GM19025 (cell line): ENCODE measurements at regions not wholly inside any gene's neighbourhood (a gene's known extent, or its start where the extent isn't known, plus 50 kb on each side); places are given as distances from the start of the nearest gene placed in this dataset.

Source experiments
- ATAC-seq: cut with Tn5 transposase; IDR thresholded peaks from one replicate; pipeline ENCODE4 v1.9.1; 2021; ENCODE audit warnings: mild to moderate bottlenecking, low read depth, moderate library complexity; ENCODE audit not compliant: unreplicated experiment

DNA sequence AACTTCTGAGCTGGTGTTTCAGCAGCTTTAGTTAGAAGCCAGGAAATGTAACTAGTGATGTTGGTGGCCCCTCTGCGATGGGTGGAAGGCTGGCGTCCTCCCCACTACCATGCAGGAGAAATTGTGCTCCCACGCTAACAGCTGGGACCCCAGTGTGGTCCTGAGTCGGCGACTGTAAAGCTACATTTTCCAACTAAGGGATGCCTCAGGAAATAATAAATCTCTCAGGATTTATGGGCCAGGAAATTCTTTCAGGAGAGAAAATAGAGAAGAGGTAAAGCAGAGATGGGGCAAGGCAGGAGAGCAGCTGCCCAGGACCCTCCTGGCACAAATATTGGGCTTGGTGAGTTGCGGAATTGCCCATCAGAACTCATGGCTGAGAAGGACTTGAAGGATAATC is 186.9 kb downstream of the OPA1 start:
- ATAC-seq: no peak

GRCh38 chr3:193780397-193780796 is 187.4 kb downstream of the OPA1 start:
- ATAC-seq: no peak

- no peak for ATAC-seq
These were observed 187.9 kb downstream of the OPA1 start for GRCh38 chr3:193780810-193781478.

DNA sequence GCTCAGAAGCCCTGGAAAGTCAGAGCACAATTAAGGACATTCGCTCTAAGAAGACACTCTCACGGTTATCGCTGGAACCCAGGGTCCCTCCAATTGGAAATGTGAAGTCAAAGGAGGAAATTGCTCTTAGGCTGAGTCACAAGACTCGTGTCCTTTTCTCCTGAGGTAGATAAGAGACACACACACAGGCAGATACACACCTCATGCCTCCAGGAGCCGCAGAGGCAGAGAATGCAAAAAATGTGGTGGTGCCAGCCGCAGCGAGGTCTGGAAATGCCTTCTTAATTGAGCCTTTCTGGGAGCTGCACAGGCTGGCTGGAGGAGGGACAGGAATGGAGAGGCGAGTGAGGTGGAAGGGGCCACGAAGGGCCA is 189.3 kb downstream of the OPA1 start:
- no peak for ATAC-seq

DNA sequence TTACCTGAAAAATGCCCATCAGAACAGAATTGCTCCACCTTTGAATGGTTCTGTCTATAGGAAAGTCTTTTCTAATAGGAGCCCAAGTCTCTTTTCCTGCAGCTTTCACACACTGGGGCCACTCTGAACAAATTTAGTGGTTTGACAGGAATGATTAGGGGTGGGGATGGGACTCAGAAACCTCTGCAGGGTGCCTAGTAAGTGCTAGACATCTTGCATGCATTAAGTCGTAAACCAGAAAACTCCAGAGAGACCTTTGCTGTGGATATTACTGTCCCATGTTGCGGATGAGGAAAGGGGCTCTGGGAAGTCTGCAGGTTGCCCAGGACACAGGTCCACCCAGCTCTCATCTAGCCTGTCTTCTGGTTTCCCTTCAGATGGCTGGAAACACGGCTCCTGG is 189.7 kb downstream of the OPA1 start:
- ATAC-seq: no peak

DNA sequence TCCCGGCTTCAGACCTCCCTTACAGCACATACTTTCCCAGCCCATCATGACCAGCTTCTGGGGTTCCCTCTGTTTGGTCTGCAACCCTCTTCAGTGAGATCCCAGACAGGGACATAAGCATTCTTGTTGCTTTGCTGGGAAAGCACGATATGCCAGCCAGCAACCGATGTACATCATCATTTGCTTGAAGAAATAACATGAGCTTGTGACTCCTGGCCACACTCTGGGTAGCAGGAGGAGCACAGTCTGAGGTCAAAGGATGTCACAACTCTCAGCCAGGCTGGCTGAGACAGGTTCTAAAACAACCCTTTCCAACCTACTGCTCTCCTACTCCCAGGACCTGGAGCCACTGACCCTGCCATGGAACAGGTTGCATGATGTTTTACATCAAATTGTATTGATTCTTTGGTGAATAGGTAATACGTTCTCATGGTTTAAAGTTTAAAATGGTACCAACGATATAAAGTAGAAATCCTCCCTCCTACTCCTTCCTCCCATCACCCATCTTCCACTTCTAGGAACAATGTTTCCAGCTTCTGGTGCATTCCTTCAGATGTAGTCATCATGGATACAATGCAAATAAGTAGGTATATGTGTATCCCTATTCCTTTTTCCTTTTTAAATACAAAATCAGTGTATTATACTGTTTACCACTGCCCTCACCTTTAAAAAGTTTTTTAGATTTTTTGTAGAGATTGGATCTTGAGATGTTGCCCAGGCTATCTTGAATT is 190.3 kb downstream of the OPA1 start:
- no peak for ATAC-seq

- ATAC-seq: no peak
These were observed 191.8 kb downstream of the OPA1 start for GRCh38 chr3:193784822-193785221.

GRCh38 chr3:193787496-193787870 is 194.5 kb downstream of the OPA1 start:
- ATAC-seq: no peak

- ATAC-seq: no peak
These were observed 195.4 kb downstream of the OPA1 start for GRCh38 chr3:193788189-193788991.

- ATAC-seq: no peak
These were observed 196.4 kb downstream of the OPA1 start for GRCh38 chr3:193789455-193789854.

DNA sequence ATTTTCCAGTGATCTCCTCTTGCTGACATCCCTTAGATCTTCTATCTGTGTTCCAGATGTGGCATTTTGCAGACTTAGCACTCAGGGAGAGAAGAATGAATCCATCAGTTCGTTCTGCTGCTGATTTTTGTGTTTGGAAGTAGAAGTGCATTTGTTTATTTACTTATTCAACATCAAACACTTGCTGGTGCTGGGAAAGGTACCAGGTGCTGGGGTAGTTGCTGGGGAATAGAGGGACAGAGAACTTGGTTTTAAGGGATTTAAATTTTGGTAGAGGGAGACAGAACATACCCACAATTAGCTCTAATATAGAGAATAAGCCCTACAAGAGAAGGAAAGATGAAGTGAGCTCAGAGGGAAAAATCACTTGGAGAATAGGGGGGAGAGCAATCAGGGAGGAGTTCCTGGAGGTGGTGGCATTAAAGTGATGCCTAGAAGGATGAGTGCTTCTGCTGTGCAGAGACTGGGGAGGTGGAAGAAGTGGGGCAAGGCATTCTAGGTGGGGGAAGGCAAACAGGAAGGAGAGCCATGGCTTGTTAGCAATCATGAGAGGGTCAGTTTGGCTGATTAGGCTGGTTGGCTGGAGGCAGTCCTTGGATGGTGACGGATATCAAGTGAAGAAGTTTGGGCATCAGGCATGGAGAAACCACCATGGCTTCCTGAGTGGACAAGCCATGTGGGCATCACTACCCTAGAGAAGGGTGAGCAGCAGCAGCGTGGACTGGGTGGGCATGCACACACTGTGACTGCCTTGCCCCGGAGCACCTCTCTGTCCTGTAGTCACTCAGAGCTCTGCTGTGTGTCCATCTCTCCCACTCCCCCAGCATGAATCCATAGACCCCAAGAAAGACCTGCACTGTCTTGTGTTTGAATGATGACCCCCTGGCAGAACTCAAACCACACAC is 197.3 kb downstream of the OPA1 start:
- no peak for ATAC-seq

DNA sequence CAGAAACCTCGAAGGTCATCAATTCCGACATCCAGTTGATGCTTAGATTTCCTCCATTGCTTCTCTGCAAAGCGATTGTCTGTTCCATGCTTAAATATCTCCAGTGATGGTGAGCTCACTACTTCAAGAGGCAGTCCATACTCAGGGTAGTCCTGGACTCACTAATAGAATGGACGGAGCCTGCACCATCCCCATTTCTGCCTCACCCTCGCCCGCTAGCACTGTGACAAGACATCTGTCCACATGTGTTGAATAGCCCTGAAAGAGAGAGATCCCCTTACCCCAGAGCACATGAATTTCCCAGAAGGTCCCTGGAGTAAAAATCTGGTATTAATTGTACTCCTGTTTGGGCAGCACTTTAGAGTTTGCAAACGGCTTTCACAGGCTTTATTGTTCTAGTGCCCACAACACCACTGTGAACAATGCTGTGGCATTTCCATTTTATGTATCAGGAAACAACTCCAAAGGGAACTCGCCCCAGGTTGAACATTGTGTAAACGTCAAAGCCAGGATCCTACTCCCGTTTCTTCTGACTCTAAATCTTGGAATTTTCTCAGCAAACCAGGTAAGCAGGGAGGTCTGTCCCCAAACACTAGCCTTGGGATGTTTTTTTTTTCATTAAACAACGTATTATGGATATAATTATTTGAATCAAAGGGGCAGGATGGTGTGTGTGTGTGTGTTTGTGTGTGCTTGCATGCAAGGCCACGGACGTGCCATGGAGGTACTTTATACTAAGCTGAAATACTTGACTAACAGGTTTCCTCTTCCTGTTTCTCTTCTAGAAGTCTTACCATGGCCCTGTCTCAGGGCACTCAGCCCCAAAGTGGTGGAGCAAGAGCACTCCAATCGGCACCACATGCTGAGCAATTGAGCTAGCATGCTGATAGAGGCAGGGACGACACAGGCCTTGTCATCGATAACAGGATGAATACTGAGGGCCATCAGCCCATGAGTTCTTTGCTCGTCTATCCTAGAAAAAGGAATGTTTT is 198.3 kb downstream of the OPA1 start:
- ATAC-seq: no peak

DNA sequence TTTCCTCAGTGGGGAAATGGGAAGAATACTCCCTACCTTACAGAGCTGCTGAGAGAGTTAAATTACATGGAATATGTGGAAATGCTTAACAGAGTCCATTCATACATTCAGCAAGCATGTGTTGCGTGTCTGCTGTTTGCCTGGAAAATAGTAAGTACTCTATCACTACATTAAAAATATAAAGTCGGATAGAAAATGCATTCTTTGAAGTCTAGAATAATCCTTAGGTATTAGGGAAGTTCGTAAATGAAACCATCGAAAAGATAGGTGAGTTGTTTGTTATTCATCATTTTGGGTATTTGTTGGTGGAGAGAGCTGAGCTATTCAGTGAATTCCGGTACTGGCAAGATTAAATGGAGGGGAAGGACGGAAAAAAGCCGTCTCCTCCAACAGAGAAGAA is 200.1 kb downstream of the OPA1 start:
- ATAC-seq: no peak

DNA sequence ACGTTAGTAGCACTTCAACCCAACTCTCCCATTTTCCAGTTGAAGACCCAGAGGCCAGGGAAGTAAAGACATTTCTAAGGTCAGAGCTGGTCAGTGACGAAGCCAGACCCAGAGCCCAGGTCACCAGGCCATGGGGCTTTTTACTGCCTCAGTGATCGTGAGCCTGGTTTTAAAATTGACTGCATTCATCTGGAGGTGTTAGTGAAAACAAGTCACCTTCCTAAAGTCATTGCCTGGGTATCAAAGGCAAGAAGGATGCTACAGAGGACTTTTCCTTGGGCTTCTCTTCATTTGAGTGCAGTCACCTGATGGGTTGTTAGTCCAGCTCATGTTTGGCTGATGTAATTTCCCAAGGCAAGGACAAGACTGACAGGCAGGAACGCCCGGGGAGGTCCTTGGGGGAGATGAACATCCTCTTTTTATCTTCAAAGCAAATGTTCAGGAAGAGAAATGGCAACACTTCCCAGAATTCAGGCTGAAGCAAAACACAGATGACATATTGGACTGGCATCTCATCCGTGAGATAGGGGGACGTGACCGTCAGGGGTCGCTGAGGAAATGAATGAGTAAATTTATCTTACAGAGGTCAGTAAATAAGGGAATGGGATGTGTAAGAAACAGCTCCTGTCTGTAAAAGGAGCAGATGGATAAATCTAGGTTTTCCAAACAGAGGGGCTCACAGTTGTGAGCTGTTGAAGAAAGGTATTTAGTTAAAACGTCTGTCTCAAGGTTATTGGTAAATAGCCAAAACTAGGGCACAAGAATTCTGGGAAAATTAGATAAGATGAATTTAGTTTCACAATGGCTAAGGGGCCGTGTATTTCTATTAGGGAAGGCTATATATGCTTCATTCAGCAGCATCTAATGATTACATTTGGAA is 201.2 kb downstream of the OPA1 start:
- no peak for ATAC-seq

GRCh38 chr3:193795062-193795690 is 202.2 kb downstream of the OPA1 start:
- no peak for ATAC-seq

DNA sequence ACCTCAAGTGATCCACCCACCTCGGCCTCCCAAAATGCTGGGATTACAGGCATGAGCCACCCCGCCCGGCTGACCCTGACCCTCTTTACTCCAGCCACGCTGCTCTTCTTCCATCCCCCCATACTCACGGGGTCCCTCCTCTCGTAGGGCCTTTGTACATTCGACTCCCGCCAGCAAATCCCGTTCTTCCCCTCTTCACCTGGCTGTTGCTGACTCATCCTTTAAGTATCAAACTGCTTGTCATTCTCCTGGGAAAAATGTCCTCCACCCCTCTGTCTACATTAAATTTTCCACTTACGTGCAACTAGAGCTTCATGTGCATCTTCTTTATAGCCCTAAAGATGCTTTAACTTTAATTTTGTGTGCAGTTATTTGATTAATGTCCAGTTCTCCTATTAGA is 203.1 kb downstream of the OPA1 start:
- no peak for ATAC-seq

GRCh38 chr3:193797566-193797965 is 204.6 kb downstream of the OPA1 start:
- ATAC-seq: no peak

DNA sequence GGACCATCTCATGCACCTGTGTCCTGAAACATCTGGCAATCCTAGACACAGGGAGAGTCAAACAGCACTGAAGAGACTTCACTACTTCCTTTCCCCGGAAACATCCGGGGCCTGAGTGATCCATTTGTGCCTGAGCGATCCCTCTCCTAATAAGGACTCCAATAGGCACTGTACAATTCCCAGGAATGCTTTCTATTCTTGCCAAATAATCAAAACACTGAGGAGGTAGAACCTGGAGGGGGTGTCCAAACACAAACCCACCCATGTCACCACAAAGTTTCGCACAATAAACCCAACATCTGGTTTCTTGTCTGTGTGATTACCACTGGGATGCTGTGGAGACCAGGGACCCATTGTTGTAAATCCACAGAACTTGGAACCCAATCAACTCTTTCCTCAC is 205.0 kb downstream of the OPA1 start:
- ATAC-seq: no peak
